Stimulated activated CD8-positive, alpha-beta memory T cell treated with anti-CD3 and anti-CD28 coated beads, Interleukin-15, amount 100 ng/mL, for 48 hours (primary cell): ENCODE measurements at regions not wholly inside any gene's neighbourhood (a gene's known extent, or its start where the extent isn't known, plus 50 kb on each side); places are given as distances from the start of the nearest gene placed in this dataset.

ENCODE experiments used
- DNase-seq, 2 donors: peaks; one replicate each; pipeline ENCODE4 v3.0.0-alpha.2; 2020; ENCODE audit warnings: low read depth in 2 of 2

DNA sequence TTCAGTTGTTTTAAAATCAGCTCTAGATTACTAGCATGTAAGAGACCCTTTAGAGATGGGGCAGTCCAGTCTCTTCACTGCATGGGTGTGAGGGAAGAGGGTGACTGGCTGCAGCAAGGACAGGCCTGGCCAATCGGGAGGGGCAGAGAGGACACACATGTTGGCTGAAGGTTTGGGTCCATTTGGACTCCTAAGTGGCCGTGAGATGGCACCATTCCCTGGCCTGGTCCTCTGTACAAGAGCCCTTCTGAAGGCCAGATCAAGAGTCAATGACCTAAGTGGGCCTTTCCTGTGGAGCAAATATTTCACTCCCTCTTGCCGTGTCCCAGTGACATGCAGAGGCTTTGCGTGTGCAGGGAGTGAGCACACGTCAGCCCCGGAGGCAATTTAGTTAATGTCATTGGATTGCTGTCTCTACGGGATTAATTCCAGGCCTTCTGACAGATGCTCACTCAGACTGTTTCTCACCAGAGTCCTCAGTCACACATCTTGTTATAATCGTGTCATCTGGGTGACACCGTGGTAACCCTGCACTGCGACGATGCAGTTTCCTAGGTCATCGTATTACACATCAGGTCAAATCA lies 613.0 kb downstream of the NPHP4 start:
- DNase-seq = no peak

DNA sequence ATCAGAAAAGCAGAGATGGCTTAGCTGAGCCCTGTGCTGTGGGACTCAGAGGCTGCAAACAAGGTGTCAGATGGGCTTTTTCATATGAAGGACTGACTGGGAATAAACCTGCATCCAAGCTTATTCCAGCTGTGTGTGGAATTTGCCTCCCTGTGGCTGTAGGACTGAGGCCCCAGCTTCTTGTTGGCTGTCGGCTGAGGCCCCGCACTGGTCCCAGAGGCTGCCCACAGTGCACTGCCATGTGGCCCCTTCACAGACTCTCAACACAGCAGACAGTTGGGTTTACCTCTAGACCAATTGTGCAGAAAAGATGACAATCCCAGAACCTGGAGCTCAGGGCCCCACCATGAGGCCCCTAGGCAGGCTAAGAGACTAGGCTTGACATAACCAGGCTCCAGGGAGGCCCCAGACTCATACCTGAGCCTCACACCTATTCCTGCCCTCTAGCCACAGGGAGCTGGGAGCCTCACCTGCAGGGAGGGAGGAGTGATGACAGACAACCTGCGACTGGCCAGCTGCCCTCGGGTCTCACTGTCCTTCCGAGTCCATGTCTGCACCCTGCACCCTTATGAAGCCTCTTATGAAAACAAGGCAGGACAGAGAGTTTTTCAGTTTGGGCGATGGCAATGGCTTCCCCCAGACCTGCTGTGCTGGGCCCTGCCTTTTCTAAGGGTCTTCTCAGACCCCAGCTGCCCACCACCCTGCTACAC lies 615.5 kb downstream of the NPHP4 start:
- no peak for DNase-seq

DNA sequence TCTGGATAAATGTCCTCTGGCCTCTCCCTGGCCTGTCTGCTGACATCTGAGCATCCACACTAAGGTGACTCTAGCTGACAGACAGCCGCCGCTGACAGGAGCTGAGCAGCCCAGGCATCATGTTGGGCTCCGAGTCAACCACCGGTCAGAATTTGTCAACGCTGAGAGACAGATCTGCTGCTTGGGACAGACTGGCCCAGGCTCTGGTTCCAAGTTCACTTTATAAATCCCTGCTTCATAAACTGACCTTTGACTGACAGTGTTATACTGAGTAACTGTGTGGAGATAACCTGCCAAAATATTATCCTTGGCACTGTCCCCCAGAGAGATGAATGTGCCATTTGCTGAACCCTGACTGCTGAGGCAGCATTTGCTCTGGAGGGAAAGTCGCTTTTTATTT lies 616.7 kb downstream of the NPHP4 start:
- no peak for DNase-seq

DNA sequence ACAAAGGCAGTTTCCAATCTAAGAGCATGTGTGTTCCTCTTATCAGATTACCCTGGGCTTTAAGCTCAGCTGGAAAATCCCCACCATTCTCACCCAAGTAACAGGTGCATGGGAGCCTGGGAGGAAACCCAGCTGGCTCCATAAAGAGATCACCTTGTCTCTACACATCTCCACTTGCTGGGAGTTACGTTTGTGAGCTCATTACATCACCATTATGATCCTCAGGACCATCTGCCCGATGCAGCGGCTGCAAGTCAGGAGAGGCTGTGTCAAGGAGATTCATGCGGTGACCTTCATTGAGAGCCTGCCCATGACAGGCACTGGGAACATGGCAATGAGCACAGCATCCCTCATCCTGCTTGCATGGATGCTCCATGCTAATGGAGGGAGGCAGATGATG lies 618.0 kb downstream of the NPHP4 start:
- DNase-seq = no peak

DNA sequence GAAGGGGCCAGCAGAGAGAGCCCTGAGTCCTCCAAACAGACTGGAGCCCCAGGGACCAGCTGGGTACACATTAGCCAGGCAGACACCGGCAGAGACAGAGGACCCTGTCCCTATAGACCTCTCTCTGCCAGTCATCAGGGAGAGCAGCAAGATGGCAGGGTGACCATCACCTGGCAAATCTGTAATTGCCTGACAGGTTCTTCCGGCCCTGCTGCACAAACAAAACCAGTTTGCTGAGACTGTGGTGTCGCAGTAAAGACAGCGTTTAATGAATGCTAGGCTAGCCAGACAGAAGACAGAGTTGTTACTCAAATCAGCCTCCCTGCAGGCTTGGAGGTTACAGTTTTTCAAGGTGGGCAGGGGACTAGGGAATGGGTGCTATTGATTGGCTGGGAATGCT lies 618.9 kb downstream of the NPHP4 start:
- DNase-seq = no peak

DNA sequence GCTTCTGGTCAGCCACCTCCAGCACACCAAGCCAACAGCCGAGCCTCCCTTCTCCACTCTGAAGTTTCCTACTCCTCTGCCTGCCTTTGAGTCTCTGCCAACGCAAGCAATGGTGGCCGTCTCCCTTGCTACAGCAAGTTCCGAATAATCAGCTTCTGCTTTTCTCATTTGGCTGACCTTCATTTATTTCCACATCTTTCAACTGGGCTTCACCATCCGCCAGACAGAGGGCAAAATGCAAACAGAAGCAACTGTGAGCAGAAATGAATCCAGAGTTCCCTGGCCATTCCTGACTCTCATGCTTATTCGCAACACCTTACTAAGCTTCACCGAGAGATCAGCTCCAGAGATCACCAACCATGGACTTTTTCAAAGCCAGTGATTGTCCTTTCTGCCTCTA lies 621.0 kb downstream of the NPHP4 start:
- DNase-seq = no peak

DNA sequence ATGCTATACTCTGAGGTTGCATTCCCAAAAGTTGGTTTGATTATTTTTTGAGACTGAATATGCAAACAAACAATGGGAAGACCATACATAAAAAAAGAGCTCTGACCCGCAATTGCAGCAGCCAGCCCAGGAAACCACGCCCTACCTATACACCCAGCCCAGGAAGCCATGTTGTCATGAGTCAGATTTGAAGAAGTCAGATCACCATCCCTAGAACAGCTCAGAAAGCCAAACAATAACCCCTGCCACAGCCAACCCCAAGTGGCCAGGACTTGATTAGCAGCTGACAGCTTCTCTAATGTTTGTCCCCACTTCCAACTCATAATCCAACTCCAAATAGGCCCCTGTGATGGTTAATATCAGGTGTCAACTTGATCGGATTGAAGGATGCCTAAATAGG lies 621.9 kb downstream of the NPHP4 start:
- DNase-seq = no peak

DNA sequence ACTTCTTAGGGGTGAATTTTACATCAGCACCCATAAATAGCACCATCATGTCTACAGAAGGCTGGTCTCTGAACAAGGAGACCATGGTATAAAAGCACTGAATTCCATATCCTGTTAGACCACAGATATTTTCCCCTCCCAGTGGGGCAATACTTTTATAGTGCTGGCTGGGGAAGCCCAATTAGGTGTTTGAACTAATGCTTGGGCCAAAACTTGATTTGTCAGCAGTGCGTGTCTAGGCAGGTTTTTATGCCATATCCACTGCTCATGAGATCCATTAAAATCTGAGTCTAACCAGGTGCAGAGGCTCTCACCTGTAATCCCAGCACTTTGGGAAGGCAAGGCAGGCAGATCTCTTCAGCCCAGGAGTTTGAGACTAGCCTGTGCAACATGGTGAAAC lies 623.0 kb downstream of the NPHP4 start:
- no peak for DNase-seq

DNA sequence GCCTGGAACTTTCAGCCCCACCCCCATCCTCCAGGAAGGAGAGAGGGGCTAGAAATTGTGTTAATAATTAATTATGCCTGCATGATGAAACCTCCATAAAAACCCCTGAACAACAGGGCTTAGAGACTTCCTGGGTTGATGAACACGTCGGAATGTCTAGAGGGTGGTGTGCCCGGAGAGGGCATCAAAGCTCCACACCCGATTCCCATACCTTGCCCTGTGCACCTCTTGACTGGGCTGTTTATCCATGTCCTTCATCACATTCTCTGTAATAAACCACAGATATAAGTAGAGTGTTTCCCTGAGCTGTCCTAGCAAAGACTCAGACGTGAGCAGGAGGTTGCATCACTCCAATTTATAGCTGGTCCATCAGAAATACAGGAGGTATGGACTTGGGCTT lies 624.0 kb downstream of the NPHP4 start:
- no peak for DNase-seq

DNA sequence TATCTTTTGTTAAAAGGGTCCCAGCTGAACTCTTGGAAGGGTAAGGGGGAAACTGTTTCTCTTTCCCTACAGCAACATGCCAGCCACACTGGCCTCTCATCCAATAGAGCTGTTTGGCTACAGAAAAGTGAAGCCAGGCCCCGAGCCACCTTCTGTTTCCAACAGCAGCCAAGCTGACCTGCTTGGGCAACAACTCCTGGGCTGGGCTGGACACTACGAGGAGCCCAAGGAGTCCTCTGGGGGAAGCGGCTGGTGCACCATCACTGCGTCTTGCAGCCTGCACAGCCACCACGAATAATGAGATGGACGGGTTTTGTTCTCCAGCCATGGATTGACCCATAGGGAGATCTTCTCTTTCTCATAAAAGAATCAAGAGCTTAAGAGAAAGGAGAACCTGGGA lies 624.9 kb downstream of the NPHP4 start:
- DNase-seq = no peak

DNA sequence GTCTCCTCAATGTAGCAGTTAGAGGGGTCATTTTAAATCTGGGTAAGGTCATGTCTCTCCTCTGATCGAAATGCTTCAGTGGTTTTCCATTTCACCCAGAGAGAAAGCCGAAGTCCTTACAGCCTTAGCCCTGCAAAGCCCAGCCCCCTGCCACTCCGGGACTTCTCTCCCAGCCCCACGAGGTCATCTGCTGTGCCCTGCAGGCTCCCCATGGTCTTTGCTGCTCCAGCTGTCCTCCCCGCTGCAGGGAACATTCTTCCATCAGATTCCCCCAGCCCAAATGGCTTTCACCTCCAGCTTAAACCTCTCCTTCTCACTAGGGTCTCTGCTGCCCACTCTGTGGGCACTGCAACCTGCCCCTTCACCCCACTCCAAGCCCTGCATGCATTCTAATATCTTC lies 626.5 kb downstream of the NPHP4 start:
- no peak for DNase-seq

DNA sequence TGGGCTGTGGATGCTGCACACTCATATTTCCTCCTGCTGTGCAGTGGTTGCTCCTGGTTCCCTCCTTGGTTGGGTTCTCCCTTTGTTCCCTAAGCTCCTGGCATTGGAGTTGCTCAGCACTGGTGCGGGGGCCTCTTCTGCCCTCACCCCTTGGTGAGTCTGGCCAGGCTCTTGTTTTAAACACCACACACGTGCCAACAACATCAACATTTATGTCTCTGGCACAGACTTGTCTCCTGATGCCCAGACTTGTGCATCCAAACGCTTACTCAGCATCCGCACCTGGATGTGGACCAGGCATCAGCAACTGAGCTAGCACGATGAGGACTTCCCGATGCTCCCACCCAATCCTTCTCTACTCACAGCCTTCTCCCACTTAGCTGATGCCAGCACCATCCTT lies 627.6 kb downstream of the NPHP4 start:
- DNase-seq = no peak

DNA sequence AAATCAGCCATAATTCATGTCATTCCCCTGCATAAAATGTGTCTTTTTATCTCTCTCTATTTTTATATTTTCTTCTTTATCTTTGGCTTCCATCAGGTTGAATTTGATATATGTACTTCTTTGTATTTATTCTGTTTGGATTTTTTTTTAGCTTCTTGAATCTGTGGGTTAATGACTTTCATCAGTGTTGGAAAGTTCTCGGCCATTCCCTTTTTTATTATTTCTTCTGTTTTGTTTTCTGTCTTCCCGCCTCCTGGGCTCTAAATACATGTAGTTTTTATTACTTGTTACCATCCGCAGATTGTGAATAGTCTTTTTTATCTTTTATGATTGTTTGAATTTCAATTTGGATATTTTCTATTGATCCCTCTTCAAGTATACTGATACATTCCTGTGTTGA lies 637.5 kb downstream of the NPHP4 start:
- no peak for DNase-seq

DNA sequence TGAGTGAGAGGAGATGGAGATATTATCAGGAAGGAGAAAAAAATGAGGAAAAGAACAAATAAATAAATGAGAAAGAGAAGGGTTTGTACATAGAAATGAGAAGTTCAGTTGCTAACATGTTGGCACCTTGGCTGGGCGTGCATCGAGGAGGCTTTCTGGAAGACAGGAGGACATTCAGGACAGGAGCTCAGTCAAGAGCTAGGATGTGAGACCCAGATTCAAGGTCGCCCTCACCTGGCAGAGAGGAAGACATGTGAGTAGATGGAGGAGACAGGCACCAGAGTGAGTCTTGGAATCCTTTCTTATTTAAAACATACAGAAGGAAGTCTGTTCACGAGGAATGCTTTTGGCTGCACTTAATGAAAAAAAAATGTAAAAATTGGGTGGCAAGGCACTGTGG lies 640.9 kb downstream of the NPHP4 start:
- no peak for DNase-seq

DNA sequence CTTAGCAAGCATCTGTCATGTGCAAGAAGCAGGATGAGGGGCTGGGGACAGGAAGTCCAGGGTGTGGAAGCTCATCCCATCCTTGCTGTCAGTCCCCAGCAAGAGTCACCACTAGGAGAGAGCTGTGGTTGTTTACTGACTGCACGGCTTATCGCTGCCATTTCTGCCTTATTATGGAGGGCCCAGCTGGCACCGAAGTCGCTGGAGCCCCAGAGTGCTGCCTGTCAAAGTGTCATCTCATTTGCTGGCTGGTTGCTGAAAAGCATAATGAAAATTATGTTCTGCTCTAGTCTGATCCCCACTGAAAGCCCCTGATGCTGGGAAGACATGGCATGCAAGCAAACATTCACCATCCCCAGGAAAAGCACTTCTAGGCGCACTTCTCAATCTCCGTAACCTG lies 642.7 kb downstream of the NPHP4 start:
- no peak for DNase-seq

DNA sequence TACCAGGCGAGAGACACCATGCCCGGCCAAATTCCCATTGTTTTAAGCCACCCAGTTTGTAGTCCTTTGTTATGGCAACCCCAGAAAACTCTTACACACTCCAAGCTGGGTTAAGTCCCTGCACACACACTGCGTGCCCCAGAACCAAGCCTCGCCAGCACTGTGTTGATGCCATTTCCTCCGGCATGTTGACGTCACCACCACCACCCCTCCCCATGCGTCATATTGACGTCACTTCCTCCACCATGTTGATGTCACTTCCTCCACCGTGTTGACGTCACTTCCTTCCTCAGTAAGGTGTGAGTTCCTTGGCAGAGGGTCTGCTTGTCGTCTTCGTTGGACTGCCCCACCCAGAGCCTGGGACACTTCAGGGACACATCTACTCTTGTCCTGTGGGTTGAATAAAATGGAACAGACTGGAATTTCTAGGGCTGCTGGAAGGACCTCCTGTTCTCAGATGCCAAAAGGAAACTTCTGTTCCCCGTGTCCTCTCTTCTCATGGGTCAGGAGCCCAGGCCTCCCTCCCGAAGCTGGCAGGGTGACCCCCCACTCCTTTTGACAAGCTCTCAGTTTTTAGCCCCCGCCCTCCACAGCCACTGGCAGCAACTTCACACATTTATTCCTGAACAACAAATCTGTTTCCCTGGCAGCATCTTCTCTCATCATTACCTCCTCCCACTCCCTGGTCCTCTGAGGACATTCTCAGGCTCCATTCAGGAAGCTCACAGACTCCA lies 643.3 kb downstream of the NPHP4 start:
- DNase-seq = no peak

DNA sequence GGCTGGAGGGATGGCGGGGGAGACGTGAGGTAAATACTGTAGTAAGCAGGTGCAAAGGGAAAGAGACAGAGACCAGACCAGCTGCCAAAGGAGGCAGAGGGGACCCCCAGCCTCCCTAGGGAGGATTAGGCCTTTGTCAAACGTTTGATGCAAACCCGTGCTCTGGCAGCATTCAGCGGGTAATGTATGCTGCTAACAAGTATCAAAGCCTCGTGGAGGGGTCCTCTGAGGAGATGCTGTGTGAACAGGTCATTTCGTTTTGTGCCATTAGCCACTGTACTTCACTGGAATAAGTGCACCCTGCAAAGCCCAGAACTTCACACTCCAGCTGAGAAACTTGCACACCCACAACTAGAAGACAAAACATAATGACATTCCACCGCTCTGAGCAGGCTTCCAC lies 644.5 kb downstream of the NPHP4 start:
- no peak for DNase-seq

DNA sequence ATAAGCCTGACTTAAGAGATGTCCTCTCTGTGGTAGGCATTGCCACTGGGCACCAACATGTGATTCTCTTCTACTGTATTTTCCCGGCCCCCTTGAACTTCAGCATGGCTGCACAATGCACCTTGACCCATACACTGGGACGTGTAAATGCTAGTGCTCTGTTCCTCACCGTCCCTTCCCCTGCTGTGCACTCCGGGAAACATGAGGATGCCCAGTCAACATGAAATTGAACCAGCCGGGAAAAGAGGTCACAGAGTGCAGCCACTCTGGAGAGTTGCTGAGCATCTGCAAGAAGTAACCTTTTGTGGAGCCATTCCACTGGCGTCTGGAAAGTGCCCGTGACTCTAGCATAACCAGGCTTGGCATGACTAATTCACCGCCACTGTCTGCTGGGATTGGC lies 646.7 kb downstream of the NPHP4 start:
- DNase-seq = no peak

DNA sequence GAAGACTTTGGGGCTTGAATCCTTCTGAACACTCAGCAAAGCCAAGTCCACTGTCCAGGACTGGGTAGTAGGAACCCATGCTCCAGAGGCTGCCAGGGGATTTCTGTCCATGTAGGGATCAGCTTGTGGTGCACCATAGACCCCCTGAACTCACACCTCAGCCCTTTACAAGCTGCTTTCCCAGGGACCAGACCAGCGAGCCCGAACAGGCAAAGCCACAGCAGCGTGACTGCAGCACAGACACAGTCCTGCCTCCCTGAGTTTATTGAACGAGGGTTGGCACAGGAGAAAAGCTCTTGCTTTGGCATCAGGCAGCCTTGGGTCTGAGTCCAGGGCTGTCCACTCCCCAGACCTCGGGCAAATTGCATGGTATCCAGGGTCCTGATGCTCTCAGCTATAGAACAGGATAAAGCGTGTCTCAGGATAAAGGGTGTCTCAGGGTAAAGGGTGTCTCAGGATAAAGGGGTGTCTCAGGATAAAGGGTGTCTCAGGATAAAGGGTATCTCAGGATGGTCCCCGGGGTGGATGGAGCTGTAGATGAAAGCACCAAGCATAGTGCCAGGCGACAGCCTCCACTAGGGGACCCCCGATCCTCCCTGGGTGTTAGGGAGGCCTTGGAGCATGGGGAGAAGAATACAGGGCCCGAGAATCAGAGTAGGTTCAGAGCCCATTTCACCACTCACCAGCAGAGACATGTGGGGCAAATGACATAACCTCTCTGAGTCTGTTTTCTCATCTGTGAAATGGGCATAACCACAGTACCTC lies 648.8 kb downstream of the NPHP4 start:
- DNase-seq = no peak

DNA sequence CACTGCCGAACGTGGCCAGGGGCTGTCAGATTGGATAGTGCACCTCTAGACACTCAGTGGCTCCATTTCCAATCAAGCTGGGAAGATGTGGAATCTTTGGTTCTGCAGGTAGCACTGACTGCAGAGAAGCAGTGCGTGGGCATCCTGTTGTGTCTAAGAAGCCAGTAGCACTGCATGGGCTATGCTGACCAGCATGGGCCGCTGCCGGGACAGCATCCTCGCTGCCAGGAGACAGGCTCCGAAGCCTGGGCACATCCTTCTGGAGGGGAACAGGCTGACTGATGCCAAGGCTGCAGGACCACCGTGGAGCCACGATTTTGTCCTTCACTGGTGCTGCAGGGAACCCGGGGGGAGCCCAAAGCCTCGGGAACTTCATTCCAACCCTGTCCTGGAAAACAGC lies 649.4 kb downstream of the NPHP4 start:
- no peak for DNase-seq

DNA sequence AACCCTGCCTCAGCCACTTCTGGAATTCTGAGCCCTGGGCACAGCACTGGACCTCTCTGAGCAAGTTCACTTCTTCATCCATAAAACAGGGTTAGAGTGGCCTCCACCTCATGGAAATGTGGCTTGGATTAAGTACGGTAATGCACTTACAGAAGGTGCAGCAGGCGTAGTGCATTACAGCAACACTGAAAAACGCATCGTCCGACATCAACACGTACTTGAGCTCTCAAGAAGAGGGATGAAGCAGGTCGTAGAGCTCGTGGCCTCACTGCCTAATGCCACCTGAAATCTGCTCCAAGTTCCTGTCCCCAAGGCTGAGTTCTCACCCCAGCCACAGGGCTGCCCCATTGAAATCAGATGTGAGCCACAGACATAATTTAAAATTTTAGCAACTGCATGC lies 650.1 kb downstream of the NPHP4 start:
- no peak for DNase-seq

DNA sequence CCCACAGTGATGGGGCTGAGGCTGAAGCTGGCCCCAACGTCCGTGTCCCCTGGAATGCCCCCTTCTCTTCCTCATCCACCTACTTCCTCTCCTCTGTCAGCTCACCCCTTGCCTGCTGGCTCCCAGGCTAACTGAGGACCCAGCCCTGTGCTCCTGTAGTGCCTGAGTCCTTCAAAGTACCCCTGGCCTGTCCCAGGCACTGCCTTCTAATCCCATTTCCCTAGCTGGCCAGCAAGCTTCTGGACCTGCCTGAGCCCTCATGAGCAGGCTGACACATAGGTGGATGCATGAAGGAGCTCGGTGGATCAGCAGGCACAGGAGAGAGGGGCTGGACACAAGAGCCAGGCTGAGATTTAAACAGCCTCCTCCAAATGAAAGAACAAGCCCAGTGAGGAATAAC lies 650.8 kb downstream of the NPHP4 start:
- DNase-seq = no peak
